ENCODE measurements at regions not wholly inside any gene's neighbourhood (a gene's known extent, or its start where the extent isn't known, plus 50 kb on each side); places are given as distances from the start of the nearest gene placed in this dataset.

DNA sequence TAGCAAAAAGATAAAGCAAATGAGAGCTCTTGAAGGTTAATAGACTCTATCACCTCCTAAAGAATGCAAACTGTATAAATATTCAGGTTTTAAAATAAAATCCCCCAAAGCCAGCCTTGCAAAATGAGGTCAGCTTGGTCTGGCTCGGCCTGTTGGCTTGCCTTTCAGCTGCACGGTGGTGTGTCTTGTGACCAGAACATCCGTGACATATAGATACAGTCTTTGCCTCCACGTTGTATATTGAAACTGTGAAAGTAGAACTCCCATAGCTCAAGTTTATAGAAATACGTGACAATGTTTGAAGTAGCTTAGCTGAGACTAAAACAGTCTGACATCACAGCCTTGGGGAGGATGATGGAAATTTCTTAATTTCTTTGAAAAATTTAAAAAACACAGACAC lies 236.6 kb upstream of the MYOCD start:
- H3K9me3 ChIP-seq = no peaks in the 10 kb centered on the region
- TF ChIP-seq POLR2AphosphoS5 (IDR thresholded peaks at IDR 0.05) (no peak), POLR2A (IDR thresholded peaks at IDR 0.05) (no peak), EP300 (IDR thresholded peaks at IDR 0.05; ENCODE audit: low read depth) (no peak)
- TF ChIP-seq, protein P1, sequence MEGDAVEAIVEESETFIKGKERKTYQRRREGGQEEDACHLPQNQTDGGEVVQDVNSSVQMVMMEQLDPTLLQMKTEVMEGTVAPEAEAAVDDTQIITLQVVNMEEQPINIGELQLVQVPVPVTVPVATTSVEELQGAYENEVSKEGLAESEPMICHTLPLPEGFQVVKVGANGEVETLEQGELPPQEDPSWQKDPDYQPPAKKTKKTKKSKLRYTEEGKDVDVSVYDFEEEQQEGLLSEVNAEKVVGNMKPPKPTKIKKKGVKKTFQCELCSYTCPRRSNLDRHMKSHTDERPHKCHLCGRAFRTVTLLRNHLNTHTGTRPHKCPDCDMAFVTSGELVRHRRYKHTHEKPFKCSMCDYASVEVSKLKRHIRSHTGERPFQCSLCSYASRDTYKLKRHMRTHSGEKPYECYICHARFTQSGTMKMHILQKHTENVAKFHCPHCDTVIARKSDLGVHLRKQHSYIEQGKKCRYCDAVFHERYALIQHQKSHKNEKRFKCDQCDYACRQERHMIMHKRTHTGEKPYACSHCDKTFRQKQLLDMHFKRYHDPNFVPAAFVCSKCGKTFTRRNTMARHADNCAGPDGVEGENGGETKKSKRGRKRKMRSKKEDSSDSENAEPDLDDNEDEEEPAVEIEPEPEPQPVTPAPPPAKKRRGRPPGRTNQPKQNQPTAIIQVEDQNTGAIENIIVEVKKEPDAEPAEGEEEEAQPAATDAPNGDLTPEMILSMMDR (IDR thresholded peaks at IDR 0.05) = no peak
- no peak for DNase-seq
- H3K27ac ChIP-seq = no peak overlapping the region
- no peaks in the 10 kb centered on the region for H3K36me3 ChIP-seq
- no peaks in the 10 kb centered on the region for H3K27me3 ChIP-seq
- intact Hi-C loops (cut with DNase I; ENCODE audit: low total_unique reads) (loop anchor here (10.0 kb wide), 1 partner anchor 236 kb away; the partner anchor contains the start of gene MYOCD), in situ Hi-C loops (cut with MboI; ENCODE audit: low pct_ligation_motif_present in 1 of 4, low pct_unique_long_range_greater_than_20kb in 1 of 4, low sequenced_read_pairs in 3 of 4) (no loop called here)
- WGBS, 2 donors (ENCODE audit: low coverage in 1 of 2) = 51 to 75% methylated on average over 3 to 5 of the region's 5 CpGs
- H3K4me1 ChIP-seq = no peaks in the 10 kb centered on the region
- H3K4me3 ChIP-seq = no peak overlapping the region

DNA sequence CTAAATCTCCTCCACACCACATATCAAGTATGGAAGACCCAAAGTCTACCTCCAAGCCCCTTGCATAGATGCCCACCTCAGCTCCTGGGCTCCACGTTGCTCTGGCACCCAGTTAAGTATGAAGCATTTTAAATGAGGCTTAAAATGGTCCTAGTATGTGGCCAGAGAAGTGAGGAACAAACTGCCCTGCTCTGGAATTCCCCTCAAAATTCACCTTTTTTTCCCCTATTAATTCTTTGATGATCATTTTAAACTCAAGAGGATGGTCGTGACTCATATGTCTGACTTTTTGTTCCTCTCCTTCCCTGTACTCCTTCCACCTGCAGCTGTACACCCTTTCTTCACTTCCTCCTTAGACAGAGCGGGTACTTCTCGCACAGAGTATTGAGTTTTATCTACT lies 234.5 kb upstream of the MYOCD start:
- no peaks in the 10 kb centered on the region for H3K9me3 ChIP-seq
- DNase-seq = no peak
- no peak overlapping the region for H3K4me3 ChIP-seq
- no peak overlapping the region for H3K27ac ChIP-seq
- no peaks in the 10 kb centered on the region for H3K4me1 ChIP-seq
- TF ChIP-seq, protein P1 (IDR thresholded peaks at IDR 0.05) = no peak
- TF ChIP-seq POLR2AphosphoS5 (IDR thresholded peaks at IDR 0.05) (no peak), POLR2A (IDR thresholded peaks at IDR 0.05) (no peak), EP300 (IDR thresholded peaks at IDR 0.05; ENCODE audit: low read depth) (no peak)
- WGBS, 2 donors (ENCODE audit: low coverage in 1 of 2) = 54 to 56% methylated on average over 4 of the region's 4 CpGs
- no peaks in the 10 kb centered on the region for H3K36me3 ChIP-seq
- intact Hi-C loops (cut with DNase I; ENCODE audit: low total_unique reads) = no loop called here
- H3K27me3 ChIP-seq = no peaks in the 10 kb centered on the region
- in situ Hi-C loops (cut with MboI; ENCODE audit: low pct_ligation_motif_present in 1 of 4, low pct_unique_long_range_greater_than_20kb in 1 of 4, low sequenced_read_pairs in 3 of 4) = no loop called here

DNA sequence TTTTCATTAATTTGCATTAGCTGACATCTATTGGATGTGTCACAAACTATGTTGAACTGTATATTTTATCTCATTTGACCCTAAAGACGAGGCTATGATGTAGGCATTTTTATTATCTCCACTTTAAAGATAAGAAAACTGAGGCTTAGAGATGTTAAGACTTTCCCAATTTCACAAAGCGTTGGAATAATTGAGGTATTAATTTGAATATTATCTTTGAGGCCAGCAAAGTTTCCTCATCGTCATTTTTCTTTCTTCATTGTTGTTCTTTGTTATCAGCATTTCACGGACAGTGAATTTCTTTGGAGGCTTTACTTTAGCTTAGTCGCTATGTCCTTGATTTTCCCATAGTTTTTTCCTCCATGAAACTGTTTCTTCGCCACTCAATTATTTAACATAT lies 227.5 kb upstream of the MYOCD start:
- Histone ChIP-seq H3K27me3 (no peaks in the 10 kb centered on the region), H3K27ac (no peak overlapping the region), H3K4me3 (no peak overlapping the region), H3K4me1 (no peaks in the 10 kb centered on the region), H3K9me3 (no peaks in the 10 kb centered on the region), H3K36me3 (no peaks in the 10 kb centered on the region)
- 79 to 82% methylated on average over 6 of the region's 6 CpGs for WGBS, 2 donors (ENCODE audit: low coverage in 1 of 2)
- intact Hi-C loops (cut with DNase I; ENCODE audit: low total_unique reads) = no loop called here
- DNase-seq = no peak
- in situ Hi-C loops (cut with MboI; ENCODE audit: low pct_ligation_motif_present in 1 of 4, low pct_unique_long_range_greater_than_20kb in 1 of 4, low sequenced_read_pairs in 3 of 4) = no loop called here
- TF ChIP-seq EP300 (IDR thresholded peaks at IDR 0.05; ENCODE audit: low read depth) (no peak), POLR2A (IDR thresholded peaks at IDR 0.05) (no peak), POLR2AphosphoS5 (IDR thresholded peaks at IDR 0.05) (no peak)
- TF ChIP-seq, protein P1 (IDR thresholded peaks at IDR 0.05) = no peak

DNA sequence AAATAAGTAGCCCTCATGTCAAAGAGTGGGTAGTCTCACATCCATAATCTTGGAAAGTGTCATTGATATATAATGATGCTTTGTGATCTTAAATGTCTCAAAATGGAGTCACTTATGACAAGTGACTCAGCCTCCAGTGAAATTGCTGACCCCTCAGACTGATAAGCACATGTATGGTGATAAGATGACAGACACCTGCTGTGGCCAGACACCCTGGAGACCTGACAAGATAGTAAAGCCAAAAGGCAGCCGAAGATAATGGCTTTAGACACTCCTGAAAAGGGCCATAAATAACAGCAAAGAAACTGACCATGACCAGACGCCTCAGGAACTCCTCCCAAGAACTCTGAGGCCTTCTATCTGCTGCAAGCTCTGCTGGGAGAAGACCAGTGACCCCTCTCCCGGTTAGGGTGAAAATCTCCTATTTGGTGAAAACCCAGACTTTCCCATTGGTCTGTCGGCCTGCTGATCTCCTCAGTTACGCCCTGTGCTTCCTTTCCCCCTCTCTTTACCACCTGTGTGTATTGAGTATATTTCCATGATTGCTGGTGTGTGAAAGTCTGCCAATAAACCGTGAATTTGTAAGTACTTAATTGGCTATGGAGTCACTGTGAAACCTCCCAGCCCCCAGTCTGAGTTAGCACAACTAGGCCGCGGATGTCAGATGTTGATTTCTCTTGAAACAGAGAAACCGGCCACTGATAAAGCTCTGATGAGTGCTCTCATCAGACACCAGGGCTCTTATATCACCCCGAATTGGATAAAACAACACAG lies 226.7 kb upstream of the MYOCD start:
- no peaks in the 10 kb centered on the region for H3K4me1 ChIP-seq
- in situ Hi-C loops (cut with MboI; ENCODE audit: low pct_ligation_motif_present in 1 of 4, low pct_unique_long_range_greater_than_20kb in 1 of 4, low sequenced_read_pairs in 3 of 4) (no loop called here), intact Hi-C loops (cut with DNase I; ENCODE audit: low total_unique reads) (no loop called here)
- no peak overlapping the region for H3K4me3 ChIP-seq
- H3K27ac ChIP-seq = no peak overlapping the region
- TF ChIP-seq POLR2A (IDR thresholded peaks at IDR 0.05) = no peak
- TF ChIP-seq EP300 (IDR thresholded peaks at IDR 0.05; ENCODE audit: low read depth) = no peak
- TF ChIP-seq, protein P1 (IDR thresholded peaks at IDR 0.05) = no peak
- TF ChIP-seq POLR2AphosphoS5 (IDR thresholded peaks at IDR 0.05) = no peak
- no peaks in the 10 kb centered on the region for H3K27me3 ChIP-seq
- DNase-seq = no peak
- WGBS, 2 donors (ENCODE audit: low coverage in 1 of 2) = 70 to 71% methylated on average over 6 to 10 of the region's 10 CpGs
- H3K36me3 ChIP-seq = no peaks in the 10 kb centered on the region
- no peaks in the 10 kb centered on the region for H3K9me3 ChIP-seq
